Activated CD8-positive, alpha-beta memory T cell treated with anti-CD3 and anti-CD28 coated beads for 1 hour (primary cell): ENCODE measurements at regions not wholly inside any gene's neighbourhood (a gene's known extent, or its start where the extent isn't known, plus 50 kb on each side); places are given as distances from the start of the nearest gene placed in this dataset.

Experiments used
- DNase-seq, 2 donors: peaks; one replicate each; pipeline ENCODE4 v3.0.0-alpha.2; 2020; ENCODE audit warnings: low read depth in 1 of 2; ENCODE audit errors: extremely low read depth in 1 of 2

DNA sequence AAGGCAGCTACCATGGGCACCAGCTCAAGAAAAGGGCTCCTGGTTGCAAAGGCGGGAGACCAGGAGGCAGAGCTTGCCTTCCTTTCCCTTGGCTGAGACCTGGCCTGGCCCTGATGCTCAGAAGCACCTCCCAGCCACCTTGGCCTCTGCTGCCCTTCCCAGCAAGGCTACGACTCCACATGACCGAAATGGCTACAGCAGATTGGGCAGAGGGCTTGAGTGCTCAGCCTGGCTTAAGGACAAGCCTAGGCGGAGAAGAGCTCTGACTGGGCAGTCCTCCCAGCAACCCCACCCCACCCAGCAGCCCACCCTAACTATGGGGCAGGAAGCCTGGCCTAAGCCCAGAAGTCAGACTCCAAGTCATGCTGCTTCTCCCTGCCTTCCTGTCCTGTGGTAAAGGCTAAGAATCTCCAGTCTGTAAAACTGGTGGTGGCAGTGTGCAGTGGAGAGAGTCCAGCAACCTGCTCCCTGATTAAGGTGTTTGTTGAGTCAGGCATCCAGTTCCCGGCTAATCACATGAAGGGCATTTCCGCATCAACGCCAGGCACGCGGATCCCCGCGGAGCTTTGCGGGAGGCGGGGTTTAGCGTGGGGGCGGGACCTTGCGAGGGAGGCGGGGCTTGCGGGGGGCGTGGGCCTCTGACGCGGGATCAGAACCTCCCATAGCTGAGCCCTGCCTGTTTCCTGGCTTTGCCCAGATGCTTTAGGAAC is 256.0 kb downstream of the BCL11A start:
- DNase-seq = no peak

DNA sequence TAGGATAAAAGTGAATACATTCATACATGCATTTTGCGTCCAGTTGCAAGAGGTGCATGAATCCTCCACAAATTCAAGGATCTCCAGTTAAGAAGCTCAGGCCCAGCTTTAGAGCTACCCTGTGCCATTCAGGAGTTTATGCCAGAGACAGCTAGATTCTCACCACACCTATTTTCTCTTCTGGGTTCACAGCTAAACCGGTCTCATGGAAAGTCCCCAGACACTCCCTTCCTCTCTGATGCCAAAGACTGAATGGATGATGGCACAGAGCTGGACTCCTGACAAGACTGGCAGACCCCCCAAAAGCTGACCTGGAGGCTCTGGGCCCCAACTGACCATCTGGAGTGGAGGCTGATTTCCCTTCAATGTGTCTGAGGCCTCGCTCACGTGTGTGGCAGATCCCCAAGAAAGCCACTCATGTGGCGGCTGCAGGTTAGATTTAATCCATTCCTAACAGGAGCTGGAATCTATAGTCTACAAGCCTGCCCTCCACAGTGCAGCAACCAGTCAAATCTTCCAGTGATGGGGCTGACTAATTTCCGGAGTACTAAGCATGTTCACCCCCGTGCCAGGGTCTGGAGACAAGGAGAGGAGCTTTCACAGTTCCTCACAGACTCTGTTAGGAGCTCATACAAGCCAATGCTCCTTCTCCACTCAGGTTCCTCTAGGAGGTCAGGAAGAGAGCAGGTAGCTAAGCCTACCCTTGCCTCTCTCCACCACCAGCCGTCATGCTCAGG is 257.1 kb downstream of the BCL11A start:
- no peak for DNase-seq

GRCh38 chr2:60295636-60295962 is 257.9 kb downstream of the BCL11A start:
- no peak for DNase-seq

- no peak for DNase-seq
Observed at GRCh38 chr2:60294901-60295635, 258.4 kb downstream of the BCL11A start.

GRCh38 chr2:60292242-60292641 is 261.2 kb downstream of the BCL11A start:
- DNase-seq = no peak

DNA sequence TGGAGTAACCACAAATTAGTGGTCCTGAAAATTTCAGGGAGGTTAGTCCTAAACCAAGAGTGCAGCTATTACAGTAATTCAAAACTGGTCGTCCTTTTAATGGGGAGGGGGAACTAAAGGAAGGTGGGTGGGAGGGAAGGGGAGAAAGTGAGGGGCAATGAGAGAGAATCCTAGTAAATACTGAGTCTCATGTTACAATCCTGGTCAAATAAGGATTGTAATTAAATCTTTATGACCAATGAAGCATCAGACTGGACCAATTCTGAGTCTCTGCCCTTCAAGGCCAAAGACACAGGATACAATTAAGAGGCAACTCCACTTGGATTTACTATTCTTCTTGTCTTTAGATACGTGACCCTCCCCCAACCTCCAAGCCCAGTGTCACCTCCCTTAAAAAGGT is 262.9 kb downstream of the BCL11A start:
- DNase-seq = no peak

DNA sequence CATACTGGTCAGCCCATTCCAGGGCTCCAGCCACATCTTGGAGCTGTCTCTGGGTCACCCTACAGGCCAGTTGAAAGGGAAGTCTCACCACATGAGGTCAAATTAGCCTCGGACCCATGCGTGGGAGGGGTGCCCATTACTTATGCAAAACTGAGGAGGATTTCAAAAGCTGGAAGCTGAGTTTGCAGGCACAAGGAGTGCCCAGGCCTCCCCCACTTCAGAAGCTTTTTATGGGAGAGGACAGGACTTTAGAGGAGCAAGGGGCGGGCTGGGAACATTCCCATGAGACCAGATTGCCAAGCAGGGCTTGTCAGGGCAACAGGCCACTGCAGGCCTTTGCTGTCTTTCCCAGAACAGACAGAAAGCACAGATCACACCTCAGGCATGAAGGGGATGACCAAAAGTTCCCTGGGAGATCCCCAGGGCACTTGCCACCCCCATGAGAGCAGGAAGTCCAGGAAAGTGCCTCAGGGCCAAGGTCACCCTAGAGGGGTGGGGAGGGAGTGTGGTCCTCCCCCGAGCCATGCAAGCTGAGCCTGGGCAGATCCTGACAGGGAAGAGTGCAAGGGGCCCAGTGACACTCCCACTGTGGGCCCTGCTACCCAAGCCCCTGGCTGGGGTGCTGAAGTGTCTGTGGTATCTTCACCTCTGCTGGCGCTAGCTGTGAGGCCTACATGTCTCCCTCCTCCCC is 267.7 kb downstream of the BCL11A start:
- DNase-seq = no peak

GRCh38 chr2:60283626-60284025 is 269.8 kb downstream of the BCL11A start:
- no peak for DNase-seq

DNA sequence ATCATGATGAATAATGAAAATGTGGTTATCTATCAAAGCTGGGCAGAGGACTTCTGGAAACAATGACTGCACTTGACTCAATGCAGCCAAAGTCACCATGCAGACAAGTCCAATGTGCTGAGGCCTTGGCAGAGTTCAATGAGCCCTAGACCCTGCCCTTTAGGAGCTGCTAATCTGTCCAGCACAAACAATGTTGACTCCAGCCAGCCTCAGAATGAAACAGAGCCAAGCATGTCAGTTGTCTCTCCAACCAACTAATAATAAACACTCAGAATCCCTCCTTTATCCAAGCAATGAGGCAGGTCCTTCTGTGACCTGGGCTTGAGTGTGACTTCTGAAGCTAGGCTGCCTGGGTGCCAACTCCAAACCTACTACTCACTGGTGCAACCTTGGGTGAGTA is 270.6 kb downstream of the BCL11A start:
- DNase-seq = no peak

DNA sequence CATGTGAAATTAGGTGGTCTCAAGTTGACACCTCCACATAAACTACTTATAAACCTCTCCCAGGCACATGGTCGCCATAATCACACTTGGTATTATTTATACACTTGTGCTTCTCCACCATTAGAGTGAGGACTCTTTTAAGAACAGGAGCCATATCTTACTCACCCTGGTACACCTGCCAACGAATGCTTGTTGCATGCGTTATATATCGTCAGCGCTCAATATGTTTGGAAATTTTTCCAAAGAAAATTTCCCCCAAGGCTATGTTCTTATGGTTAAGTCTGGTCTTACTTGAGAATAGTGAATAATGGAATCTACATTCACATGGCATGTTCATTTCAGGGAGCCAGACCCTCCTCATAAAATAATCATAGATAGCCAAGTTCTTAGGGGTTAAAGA is 271.7 kb downstream of the BCL11A start:
- DNase-seq = no peak

GRCh38 chr2:60280238-60280637 is 273.2 kb downstream of the BCL11A start:
- DNase-seq = no peak

GRCh38 chr2:60278906-60279305 is 274.5 kb downstream of the BCL11A start:
- no peak for DNase-seq

DNA sequence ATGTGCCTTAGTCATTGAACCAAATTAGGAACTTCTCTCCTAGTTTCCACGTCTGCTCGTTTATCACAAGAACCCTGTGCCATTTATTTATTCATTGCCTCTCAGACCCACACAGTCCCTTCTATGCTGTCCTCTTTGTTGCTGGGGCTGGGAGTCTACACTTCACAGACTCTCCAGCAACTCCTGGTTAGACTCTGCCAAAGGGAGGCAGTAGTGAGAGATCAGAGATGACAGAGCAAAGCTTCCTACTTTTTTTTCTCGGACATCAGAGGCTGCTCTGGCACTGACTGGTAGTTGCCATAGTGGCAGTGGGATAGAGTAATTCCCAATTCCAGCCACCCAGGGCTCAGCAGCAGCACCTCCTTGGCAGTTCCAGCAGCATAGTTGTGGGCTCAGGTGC is 277.5 kb downstream of the BCL11A start:
- no peak for DNase-seq

- DNase-seq = no peak
Observed at GRCh38 chr2:60273836-60274235, 279.6 kb downstream of the BCL11A start.

GRCh38 chr2:60271713-60272112 is 281.7 kb downstream of the BCL11A start:
- no peak for DNase-seq

GRCh38 chr2:60271131-60271530 is 282.3 kb downstream of the BCL11A start:
- no peak for DNase-seq

DNA sequence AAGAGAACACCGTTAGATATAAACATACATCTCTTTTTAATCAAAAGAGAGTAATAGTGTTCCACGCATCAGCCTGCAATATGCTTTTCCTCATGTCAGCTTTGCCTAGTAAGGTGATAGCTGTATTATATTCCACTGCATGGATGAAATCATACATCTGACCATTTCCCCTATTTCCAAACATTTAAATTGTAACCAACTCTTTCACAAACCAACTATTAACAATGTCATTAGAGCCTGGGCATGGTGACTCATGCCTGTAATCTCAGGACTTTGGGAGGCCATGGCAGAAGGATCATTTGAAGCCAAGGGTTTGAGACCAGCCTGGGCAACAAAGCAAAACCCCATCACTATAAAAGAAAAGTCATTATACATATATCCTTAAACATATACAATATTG is 284.8 kb downstream of the BCL11A start:
- no peak for DNase-seq

- no peak for DNase-seq
Observed at GRCh38 chr2:60268032-60268431, 285.4 kb downstream of the BCL11A start.

DNA sequence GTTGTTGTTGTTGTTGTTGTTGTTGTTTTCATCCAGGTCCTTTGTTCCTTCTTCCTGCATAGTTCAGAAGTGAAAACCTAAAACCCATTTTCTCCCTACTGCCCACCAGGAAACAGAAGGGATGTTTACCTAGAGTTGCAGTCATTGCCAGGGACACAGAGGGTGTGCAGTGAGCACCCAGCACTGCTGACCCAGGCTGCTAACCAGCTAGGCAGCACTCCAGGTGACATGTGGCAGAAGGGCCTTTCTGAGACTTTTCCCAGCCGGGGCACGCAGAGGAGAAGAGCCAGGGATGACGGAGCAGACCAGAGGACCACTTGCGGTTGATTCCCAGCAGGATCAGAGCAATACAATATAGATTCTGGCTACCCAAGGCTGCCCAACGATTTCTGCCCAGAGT is 286.3 kb downstream of the BCL11A start:
- DNase-seq = no peak

DNA sequence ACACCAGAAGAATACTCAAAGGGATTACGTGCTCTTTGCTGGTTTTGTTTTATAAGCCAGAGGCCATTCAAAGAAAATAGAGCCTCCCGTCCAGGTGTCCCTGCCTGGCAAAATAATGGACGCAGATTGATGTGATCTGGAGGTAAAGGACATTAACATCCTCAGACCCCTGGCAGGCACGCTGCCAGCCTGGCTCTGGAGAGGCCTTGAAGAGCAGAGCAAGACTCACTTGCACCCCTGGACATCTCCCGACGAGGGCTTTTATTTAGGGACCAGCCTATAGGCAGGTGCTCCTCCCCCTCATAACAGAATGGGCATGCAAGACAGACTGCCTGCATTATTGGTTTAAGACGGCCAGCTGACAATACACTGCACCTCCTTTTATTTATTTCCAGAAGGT is 291.3 kb downstream of the BCL11A start:
- DNase-seq = no peak

GRCh38 chr2:60260639-60261296 is 292.7 kb downstream of the BCL11A start:
- no peak for DNase-seq
